Keratinocyte (primary cell): ENCODE measurements at regions not wholly inside any gene's neighbourhood (a gene's known extent, or its start where the extent isn't known, plus 50 kb on each side); places are given as distances from the start of the nearest gene placed in this dataset.

Experiments used
- CTCF ChIP-seq, 3 experiments: IDR thresholded peaks in 1 of 3; conservative IDR thresholded peaks in 1 of 3; optimal IDR thresholded peaks in 1 of 3; 2 replicates in 2 of 3; 3 replicates in 1 of 3; pipeline versions ENCODE3 to v1.5.1; 2011; ENCODE audit warnings: low read length in 3 of 3, mild to moderate bottlenecking in 3 of 3, moderate library complexity in 2 of 3, control low read depth in 1 of 3, inconsistent platforms in 1 of 3; ENCODE audit not compliant: insufficient read depth in 2 of 3; ENCODE audit errors: extremely low read depth in 1 of 3
- EZH2 ChIP-seq: IDR thresholded peaks from one replicate; pipeline ENCODE4 v1.6.1; 2012; ENCODE audit warnings: inconsistent platforms, mild to moderate bottlenecking, low read length, moderate library complexity

- TF ChIP-seq CTCF (optimal IDR thresholded peaks at IDR 0.05 in 1 of 3, IDR thresholded peaks at IDR 0.05 in 1 of 3, conservative IDR thresholded peaks at IDR 0.05 in 1 of 3; ENCODE audit: extremely low read depth in 1 of 3, insufficient read depth in 2 of 3, low read length in 3 of 3) (no peak), EZH2 (no peak)
These were observed 316.9 kb downstream of the TXNL1 start for GRCh38 chr18:56321470-56321869.
